K562 (cell line): ENCODE measurements at regions not wholly inside any gene's neighbourhood (a gene's known extent, or its start where the extent isn't known, plus 50 kb on each side); places are given as distances from the start of the nearest gene placed in this dataset.

ENCODE experiments used
- ATAC-seq: fragments of 200-7000 bp; cut with Tn5 transposase; 3 replicates; pipeline ENCODE4 v1.9.1; 2020; ENCODE audit warnings: moderate library complexity
- BruUV-seq: library from RNA; stranded (reverse); fragments of 400-500 nt; replicated peaks from 2 replicates; lab custom pipeline; 2021; lab: Mats Ljungman, UMichigan
- CTCF ChIA-PET: fragments of 300-600 bp; formaldehyde crosslinking; extraction: SDS; loops from one replicate; lab custom pipeline; 2021; ENCODE audit warnings: low intra/inter-chr PET ratio; lab: Yijun Ruan, JAX
- POLR2A ChIA-PET: fragments of 300-600, 350-650 bp; sonication (Branson Sonifier 250); formaldehyde crosslinking; extraction: SDS; loops from one replicate; lab custom pipeline; 2021; ENCODE audit warnings: antibody characterized with exemption, inconsistent platforms; lab: Yijun Ruan, JAX
- DNase-seq, 4 experiments: peaks; one replicate each; pipeline versions ENCODE4 v3.0.0 to v3.0.0-alpha.2; 2011 to 2018; ENCODE audit warnings: low spot score in 3 of 4, mixed read lengths in 3 of 4; ENCODE audit errors: extremely low read depth in 1 of 4
- FAIRE-seq: peaks from 2 replicates; lab custom pipeline; 2011; peaks lifted over from hg19 to GRCh38; lab: Jason Lieb, UNC
- H2AFZ ChIP-seq: 2 replicates; pipeline ENCODE4 v1.6.0; 2011; ENCODE audit warnings: low read depth, low read length, control low read depth, inconsistent platforms
- H3K27ac ChIP-seq: fragments of 200-600 bp; 3 replicates; pipeline ENCODE4 v1.8.0; 2011; ENCODE audit warnings: low read depth, mild to moderate bottlenecking, control low read depth, inconsistent platforms, low read length, moderate library complexity, mixed read lengths; ENCODE audit errors: extremely low read depth
- H3K27me3 ChIP-seq, 2 experiments: fragments of 300-600 bp in 1 of 2; 2 replicates in 1 of 2; 3 replicates in 1 of 2; pipeline versions ENCODE4 v1.6.0 to v1.8.0; 2011; ENCODE audit warnings: inconsistent platforms in 2 of 2, low read length in 2 of 2, mild to moderate bottlenecking in 1 of 2, mixed read lengths in 1 of 2, moderate library complexity in 1 of 2; ENCODE audit not compliant: control insufficient read depth in 2 of 2, insufficient read depth in 2 of 2
- H3K36me3 ChIP-seq: fragments of 300-600 bp; 3 replicates; pipeline ENCODE4 v1.8.0; 2011; ENCODE audit warnings: mild to moderate bottlenecking, low read length, inconsistent platforms; ENCODE audit not compliant: control insufficient read depth, insufficient read depth
- H3K4me1 ChIP-seq, 2 experiments: fragments of 200-600 bp in 1 of 2; replicated peaks in 1 of 2; 2 replicates in 1 of 2; 3 replicates in 1 of 2; pipeline versions ENCODE4 v1.5.1 to v1.8.0; 2011; ENCODE audit warnings: inconsistent platforms in 2 of 2, low read length in 2 of 2, mild to moderate bottlenecking in 1 of 2, mixed read lengths in 1 of 2, moderate library complexity in 1 of 2; ENCODE audit not compliant: control insufficient read depth in 2 of 2, insufficient read depth in 2 of 2
- H3K4me2 ChIP-seq: 2 replicates; pipeline ENCODE4 v1.6.1; 2011; ENCODE audit warnings: low read length, control low read depth, inconsistent platforms, mixed read lengths; ENCODE audit not compliant: insufficient read depth
- H3K4me3 ChIP-seq: fragments of 200-600 bp; sonication (generic), shearing (Covaris generic); 2 replicates; pipeline ENCODE4 v1.5.1; 2016; ENCODE audit warnings: control low read depth, inconsistent platforms
- H3K79me2 ChIP-seq: fragments of 200-600 bp; 3 replicates; pipeline ENCODE4 v1.8.0; 2011; ENCODE audit warnings: low read length, inconsistent platforms; ENCODE audit not compliant: control insufficient read depth, insufficient read depth
- H3K9ac ChIP-seq, 2 experiments: 2 replicates each; pipeline versions ENCODE4 v1.6.0 to v1.6.1; 2011; ENCODE audit warnings: low read depth in 2 of 2, low read length in 2 of 2, control low read depth in 1 of 2, inconsistent platforms in 1 of 2, mild to moderate bottlenecking in 1 of 2, mixed read lengths in 1 of 2; ENCODE audit not compliant: insufficient read depth in 1 of 2
- H3K9me1 ChIP-seq: one replicate; pipeline ENCODE4 v1.6.0; 2011; ENCODE audit warnings: inconsistent platforms, mild to moderate bottlenecking, low read length, moderate library complexity; ENCODE audit not compliant: control insufficient read depth, insufficient read depth
- H3K9me3 ChIP-seq: replicated peaks from 2 replicates; pipeline ENCODE4 v1.5.1; 2011; ENCODE audit warnings: low read depth, low read length, inconsistent platforms; ENCODE audit not compliant: control insufficient read depth, insufficient read depth
- H4K20me1 ChIP-seq: replicated peaks from 2 replicates; pipeline ENCODE4 v1.6.1; 2011; ENCODE audit warnings: low read length, inconsistent platforms, mixed read lengths; ENCODE audit not compliant: control insufficient read depth, insufficient read depth
- CREB1 ChIP-seq, 2 experiments: sonication (generic) in 1 of 2; formaldehyde crosslinking in 1 of 2; IDR thresholded peaks; 2 replicates each; pipeline versions ENCODE4 v1.6.1 to v1.8.0; 2012 to 2022; ENCODE audit warnings: inconsistent platforms in 1 of 2, mild to moderate bottlenecking in 1 of 2, missing genetic modification reagents in 1 of 2, moderate library complexity in 1 of 2
- POLR3A ChIP-seq: IDR thresholded peaks from 2 replicates; pipeline ENCODE4 v1.6.1; 2011; ENCODE audit warnings: borderline replicate concordance, mild to moderate bottlenecking, moderate library complexity; ENCODE audit not compliant: insufficient read length, insufficient read depth; ENCODE audit errors: extremely low read depth
- ZBTB7A ChIP-seq: IDR thresholded peaks from 2 replicates; pipeline ENCODE4 v1.6.1; 2011; ENCODE audit warnings: low read depth, mild to moderate bottlenecking, low read length, moderate library complexity, borderline replicate concordance; ENCODE audit not compliant: control insufficient read depth
- ZNF239 ChIP-seq: fragments of 250-450 bp; sonication (Bioruptor Pico); IDR thresholded peaks from 2 replicates; pipeline ENCODE4 v1.4.0; 2020; ENCODE audit warnings: mild to moderate bottlenecking
- WGBS: fragments of 100-300 bp; shearing (Covaris generic); methylation state at CpG from one replicate; pipeline ENCODE4 v1.1.6; 2016; ENCODE audit warnings: low coverage, mixed read lengths; ENCODE audit not compliant: insufficient coverage; ENCODE audit errors: missing lambda C conversion rate; 5-methylcytosine and 5-hydroxymethylcytosine counted together
- in situ Hi-C: fragments of 300-500 bp; cut with MboI; formaldehyde crosslinking; loops from 4 replicates; pipeline ENCODE4 v1.15.0; 2018; ENCODE audit warnings: inconsistent platforms, mixed read lengths
- intact Hi-C: fragments of 100-400 bp; cut with micrococcal nuclease; formaldehyde crosslinking; loops from 2 replicates; pipeline ENCODE4 v1.14.2; 2022
- TF ChIP-seq, protein P1 (sequence below): fragments of 450-650 bp; formaldehyde crosslinking; IDR thresholded peaks from 2 replicates; pipeline ENCODE4 v1.4.0; 2022; ENCODE audit warnings: missing genetic modification characterization
- TF ChIP-seq, protein P2 (sequence below): fragments of 450-650 bp; formaldehyde crosslinking; IDR thresholded peaks from 2 replicates; pipeline ENCODE4 v1.4.0; 2020; ENCODE audit warnings: mild to moderate bottlenecking, moderate library complexity
- TF ChIP-seq, protein P3 (sequence below): sonication (generic); formaldehyde crosslinking; IDR thresholded peaks from 2 replicates; pipeline ENCODE4 v1.8.0; 2022; ENCODE audit warnings: missing genetic modification reagents, mild to moderate bottlenecking, moderate library complexity, borderline replicate concordance

DNA sequence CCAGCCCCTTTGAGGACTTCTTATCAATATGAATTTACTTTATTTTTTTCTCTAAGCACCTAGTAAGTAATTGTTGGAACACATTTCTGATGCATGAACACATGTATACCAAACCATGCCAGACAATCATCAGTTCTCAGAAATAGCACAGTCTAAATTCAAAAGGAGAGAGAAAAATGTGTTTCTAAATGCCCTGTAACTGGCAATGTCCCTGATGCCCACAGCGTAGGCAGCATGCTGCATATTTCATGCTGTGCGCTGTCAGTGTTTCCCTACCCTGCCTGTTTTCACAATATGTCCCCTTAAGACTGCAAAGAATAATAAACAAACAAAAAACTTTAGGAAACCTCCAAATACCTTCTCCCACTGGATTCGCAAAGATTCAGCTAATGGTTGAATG lies 881.0 kb upstream of the CHAC2 start:
- intact Hi-C loops, result no loop called here
- TF ChIP-seq, protein P1, sequence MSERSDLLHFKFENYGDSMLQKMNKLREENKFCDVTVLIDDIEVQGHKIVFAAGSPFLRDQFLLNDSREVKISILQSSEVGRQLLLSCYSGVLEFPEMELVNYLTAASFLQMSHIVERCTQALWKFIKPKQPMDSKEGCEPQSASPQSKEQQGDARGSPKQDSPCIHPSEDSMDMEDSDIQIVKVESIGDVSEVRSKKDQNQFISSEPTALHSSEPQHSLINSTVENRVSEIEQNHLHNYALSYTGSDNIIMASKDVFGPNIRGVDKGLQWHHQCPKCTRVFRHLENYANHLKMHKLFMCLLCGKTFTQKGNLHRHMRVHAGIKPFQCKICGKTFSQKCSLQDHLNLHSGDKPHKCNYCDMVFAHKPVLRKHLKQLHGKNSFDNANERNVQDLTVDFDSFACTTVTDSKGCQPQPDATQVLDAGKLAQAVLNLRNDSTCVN (CRISPR knock-in tag), result no peak
- TF ChIP-seq ZBTB7A (no peak), ZNF239 (CRISPR knock-in tag) (no peak), POLR3A (no peak), CREB1 (IDR thresholded peaks at IDR 0.05) (no peak), CREB1 (CRISPR knock-in tag; IDR thresholded peaks at IDR 0.05) (no peak)
- TF ChIP-seq, protein P2, sequence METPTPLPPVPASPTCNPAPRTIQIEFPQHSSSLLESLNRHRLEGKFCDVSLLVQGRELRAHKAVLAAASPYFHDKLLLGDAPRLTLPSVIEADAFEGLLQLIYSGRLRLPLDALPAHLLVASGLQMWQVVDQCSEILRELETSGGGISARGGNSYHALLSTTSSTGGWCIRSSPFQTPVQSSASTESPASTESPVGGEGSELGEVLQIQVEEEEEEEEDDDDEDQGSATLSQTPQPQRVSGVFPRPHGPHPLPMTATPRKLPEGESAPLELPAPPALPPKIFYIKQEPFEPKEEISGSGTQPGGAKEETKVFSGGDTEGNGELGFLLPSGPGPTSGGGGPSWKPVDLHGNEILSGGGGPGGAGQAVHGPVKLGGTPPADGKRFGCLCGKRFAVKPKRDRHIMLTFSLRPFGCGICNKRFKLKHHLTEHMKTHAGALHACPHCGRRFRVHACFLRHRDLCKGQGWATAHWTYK, result no peak
- TF ChIP-seq, protein P3, sequence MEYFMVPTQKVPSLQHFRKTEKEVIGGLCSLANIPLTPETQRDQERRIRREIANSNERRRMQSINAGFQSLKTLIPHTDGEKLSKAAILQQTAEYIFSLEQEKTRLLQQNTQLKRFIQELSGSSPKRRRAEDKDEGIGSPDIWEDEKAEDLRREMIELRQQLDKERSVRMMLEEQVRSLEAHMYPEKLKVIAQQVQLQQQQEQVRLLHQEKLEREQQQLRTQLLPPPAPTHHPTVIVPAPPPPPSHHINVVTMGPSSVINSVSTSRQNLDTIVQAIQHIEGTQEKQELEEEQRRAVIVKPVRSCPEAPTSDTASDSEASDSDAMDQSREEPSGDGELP, result no peak
- H3K79me2 ChIP-seq, result no peaks in the 10 kb centered on the region
- no peak overlapping the region for H2AFZ ChIP-seq
- no peaks in the 10 kb centered on the region for H3K27me3 ChIP-seq
- in situ Hi-C loops, result no loop called here
- no peak overlapping the region for H3K4me3 ChIP-seq
- no peaks in the 10 kb centered on the region for H3K36me3 ChIP-seq
- DNase-seq (no peak), FAIRE-seq (no peak), ATAC-seq (no peak)
- H3K9ac ChIP-seq, result no peak overlapping the region
- ChIA-PET CTCF (no interaction called here), POLR2A (no interaction called here)
- H4K20me1 ChIP-seq, result no peaks in the 10 kb centered on the region
- H3K9me1 ChIP-seq, result no peaks in the 10 kb centered on the region
- H3K4me2 ChIP-seq, result no peak overlapping the region
- BruUV-seq, result no TSS peak
- no peaks in the 10 kb centered on the region; the same call in 1 of the 2 replicates for H3K9me3 ChIP-seq
- 0% methylated on average over 3 of the region's 3 CpGs for WGBS
- H3K4me1 ChIP-seq, result no peaks in the 10 kb centered on the region
- H3K27ac ChIP-seq, result no peak overlapping the region
